GM21528 (cell line): ENCODE measurements at regions not wholly inside any gene's neighbourhood (a gene's known extent, or its start where the extent isn't known, plus 50 kb on each side); places are given as distances from the start of the nearest gene placed in this dataset.

Experiments
- ATAC-seq: cut with Tn5 transposase; IDR thresholded peaks from one replicate; pipeline ENCODE4 v1.9.1; 2021; ENCODE audit warnings: mild to moderate bottlenecking, moderate library complexity; ENCODE audit not compliant: unreplicated experiment, low FRiP score

- no peak for ATAC-seq
These were observed 694.1 kb upstream of the C9orf72 start for GRCh38 chr9:28267351-28267750.

GRCh38 chr9:28270156-28270555 lies 696.9 kb upstream of the C9orf72 start:
- no peak for ATAC-seq

DNA sequence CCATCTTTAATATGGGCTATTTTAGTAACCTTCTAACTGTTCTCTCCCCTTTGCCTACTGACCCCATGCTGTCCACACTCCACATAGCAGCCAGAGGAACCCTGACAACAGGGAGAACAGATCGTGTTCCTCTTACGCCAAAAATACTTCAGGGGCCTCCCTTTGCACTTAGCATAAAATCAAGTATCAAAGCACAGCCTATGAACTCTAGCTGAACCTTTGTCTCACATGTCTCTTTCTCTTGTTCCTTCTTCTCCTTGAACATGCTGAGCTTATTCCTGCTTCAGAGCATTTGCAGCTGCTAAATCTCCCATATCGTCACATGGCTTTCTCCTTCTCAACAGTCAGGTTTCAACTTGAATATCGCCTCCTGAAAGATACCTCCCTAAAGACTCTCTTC lies 698.8 kb upstream of the C9orf72 start:
- ATAC-seq = no peak

DNA sequence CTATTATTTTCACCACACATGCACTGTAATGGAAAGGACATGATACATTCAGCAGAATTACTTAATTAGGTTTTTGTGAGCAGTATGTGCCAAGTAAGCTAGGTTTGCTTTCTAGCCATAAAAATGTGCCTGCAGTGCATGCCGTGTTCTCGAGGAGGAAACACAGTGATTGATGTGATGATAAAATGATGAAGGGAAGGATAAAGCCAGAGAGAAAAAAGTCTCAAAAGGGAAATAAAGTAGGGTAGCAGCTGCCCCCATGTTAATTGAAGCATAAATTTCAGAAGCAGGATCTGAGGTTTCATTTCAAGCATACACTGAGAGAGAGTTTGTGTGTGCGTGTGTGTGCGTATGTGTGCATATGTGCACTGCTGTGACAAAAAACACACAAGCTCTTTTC lies 714.2 kb upstream of the C9orf72 start:
- ATAC-seq = no peak

GRCh38 chr9:28289746-28290145 lies 716.5 kb upstream of the C9orf72 start:
- ATAC-seq = no peak

DNA sequence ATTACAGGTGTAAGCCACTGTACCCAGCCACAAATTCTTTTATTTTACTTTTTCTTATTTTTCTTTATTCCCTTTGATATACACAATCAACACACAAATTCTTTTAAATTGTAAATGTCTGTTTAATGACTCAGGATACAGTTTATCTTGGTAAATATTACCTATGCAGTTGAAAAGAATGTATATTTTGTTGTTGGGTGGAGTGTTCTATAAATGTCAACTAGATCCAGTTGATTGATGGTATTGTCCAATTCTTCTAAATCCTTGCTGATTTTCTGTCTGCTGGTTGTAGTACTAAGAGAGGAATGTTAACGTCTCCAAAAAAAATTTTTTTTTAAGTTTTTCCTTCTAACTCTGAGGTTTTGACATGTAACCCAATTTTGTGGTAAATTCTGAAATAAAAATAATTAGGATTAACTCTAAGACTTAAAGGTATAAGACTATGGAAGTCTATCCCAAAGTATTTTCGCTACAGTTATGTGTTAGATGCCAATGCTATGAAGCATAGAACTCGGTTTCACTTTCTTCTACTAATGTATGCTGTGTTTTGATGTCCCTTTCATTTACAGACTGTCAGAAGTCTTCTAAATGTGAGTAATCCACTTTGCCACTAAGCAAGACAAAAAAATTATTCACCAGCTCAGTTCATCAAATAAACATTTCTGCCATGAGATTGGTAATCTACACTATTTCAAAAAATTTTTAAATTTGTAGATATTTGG lies 720.2 kb upstream of the C9orf72 start:
- ATAC-seq = no peak

- ATAC-seq = no peak
These were observed 728.0 kb upstream of the C9orf72 start for GRCh38 chr9:28301281-28301680.

DNA sequence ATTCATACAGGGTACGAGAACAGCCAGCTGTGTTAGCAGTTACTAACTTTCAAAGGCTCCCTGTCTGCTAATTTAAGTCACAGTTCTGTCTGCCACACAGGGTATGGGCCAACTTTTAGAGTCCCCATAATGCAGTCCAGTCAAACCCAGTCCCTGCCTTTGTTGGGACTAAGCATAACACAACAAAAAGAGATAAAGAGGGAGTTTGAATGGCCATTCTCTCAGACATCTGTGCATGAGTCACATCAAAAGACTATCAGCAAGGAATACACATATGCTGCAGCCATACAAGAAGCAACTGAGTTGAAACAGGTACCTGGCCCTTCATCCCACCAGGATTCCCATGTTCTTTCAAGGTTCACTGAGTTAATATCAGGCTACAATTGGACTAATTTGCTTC lies 744.5 kb upstream of the C9orf72 start:
- ATAC-seq = no peak

- no peak for ATAC-seq
These were observed 745.2 kb upstream of the C9orf72 start for GRCh38 chr9:28318515-28318914.

DNA sequence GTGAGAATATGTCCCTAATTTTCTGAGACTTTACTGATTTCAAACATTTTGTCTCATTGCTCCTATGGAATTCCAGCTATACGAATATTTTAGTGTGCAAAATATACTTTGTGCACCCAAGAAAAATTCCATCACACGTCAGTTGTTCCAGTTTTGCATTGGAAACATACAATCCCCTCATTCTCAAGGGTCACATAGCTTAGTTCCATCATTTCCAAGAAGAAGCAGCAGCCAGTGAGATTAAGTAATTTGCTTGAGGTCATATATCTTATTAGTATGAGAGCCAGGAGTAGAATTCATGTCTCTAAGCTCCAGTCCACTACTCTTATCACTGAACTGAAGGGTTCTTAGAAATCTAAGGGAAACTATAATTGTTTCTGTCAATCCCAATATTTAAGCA lies 746.7 kb upstream of the C9orf72 start:
- no peak for ATAC-seq

GRCh38 chr9:28320616-28321015 lies 747.3 kb upstream of the C9orf72 start:
- no peak for ATAC-seq

DNA sequence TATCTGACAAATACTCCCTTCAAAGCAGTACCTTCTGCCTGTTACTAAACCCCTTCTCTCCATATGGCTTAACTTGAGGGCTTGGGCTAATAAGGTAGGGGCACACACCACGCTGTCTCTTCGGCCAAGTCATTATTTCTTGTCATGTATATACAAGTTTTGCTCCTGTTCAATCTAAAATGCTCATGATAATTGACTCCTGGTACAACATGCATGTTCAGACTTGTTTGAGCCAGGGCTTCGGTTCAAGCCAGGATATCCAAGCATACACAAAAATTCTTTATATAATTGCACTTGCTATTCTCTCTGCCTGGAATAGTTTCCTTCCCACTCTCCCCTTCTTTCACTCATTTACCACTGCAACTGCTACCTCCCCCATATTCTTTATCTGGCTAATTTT lies 756.0 kb upstream of the C9orf72 start:
- ATAC-seq = no peak

DNA sequence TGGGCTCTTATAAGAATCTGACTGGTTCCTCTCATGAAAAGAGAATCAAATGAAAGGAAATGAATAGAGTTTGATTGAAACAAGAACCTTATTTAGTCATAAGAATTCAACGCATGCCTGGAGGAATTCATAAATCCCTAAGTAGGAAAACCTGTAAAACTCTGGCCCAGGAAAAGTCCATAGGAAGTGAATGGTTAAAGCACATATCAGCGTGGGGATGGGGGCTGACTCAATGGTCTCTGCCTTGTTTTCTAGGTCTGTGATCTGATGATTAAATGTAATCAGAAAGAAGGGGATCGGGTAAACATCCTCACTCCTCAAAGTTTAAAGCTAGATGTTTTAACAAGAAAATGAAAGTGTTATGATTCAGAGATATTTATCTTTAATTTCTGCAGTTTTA lies 759.4 kb upstream of the C9orf72 start:
- ATAC-seq = no peak

DNA sequence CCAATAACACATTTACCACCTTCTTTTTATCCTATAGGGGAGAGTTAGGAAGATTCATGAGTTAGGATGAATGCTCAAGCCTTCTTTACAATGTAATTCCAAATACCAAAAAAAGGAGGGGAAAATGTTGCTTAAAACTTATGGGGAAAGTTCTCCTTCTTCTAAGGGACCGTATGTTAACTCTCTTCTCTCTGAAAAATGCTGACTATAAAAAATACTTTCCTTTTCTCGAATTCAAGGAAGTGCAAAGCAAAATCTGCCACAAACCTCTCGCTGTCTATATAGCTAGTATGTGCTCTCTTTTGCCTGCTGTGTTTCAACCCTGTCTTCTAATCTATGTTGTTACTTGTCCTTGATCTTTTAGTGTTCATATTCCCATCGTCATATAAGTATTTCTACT lies 768.6 kb upstream of the C9orf72 start:
- ATAC-seq = no peak

GRCh38 chr9:28342815-28343338 lies 769.6 kb upstream of the C9orf72 start:
- ATAC-seq = no peak

DNA sequence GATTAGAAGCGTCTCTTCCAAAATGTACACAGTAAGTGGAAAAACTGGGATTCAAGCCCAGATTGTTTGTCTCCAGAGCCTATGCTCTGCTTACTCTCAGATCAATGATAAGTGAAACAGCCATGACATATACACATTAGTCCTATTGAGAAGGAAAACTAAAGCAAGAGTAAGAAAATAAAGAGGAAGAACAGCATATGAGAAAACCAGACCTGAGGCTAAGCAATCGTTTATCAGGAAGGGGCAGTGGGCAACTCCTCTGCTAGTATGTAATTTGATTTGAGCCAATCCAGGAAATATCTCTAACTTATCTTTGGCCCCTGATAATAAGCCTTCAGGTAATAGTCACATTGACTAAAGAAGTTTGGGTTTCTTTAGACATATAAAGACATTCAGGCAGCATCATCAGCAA lies 789.9 kb upstream of the C9orf72 start:
- no peak for ATAC-seq

- no peak for ATAC-seq
These were observed 791.8 kb upstream of the C9orf72 start for GRCh38 chr9:28365020-28365640.

- ATAC-seq = no peak
These were observed 792.4 kb upstream of the C9orf72 start for GRCh38 chr9:28365728-28366127.

- no peak for ATAC-seq
These were observed 805.0 kb upstream of the C9orf72 start for GRCh38 chr9:28378231-28378630.

GRCh38 chr9:28379082-28379481 lies 805.8 kb upstream of the C9orf72 start:
- no peak for ATAC-seq

DNA sequence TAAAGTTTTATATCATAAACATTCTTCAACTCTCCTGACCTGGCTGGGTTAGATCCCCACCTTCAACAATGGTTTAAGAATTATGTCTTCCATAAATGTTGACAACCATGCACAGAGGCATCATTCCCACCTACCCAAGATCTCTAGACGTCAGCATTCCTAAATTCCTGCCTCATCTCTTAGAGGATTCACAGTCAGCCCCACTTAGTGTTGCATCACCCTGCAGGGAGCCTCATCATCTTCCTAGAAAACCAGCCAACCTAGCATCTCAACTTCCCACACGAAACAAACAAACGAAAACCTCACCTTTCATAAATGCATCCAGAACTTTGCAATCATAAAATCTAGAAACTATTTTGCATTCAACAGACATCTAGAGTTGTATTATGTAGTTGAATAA lies 816.1 kb upstream of the C9orf72 start:
- ATAC-seq = no peak

DNA sequence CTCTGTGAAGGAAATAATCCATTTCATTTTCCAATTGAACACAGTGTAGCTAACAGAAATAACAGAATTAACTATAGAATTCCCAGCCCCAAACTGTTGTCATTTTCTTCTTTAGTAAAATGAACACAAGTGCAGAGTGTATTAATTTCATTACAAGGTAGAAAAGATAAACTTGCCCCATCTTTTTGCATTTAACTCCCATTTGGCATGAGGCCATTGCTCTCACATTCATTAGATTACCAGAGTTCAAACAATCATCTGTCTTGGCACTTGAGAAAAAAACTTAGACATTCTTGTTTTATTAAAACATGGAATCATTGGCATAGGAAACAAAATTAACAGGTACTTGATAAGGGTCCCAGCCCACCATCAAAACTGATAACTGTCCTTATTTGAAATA lies 821.5 kb upstream of the C9orf72 start:
- ATAC-seq = no peak
